PC-3 (cell line): ENCODE measurements at regions not wholly inside any gene's neighbourhood (a gene's known extent, or its start where the extent isn't known, plus 50 kb on each side); places are given as distances from the start of the nearest gene placed in this dataset.

Experiments used
- ATAC-seq: fragments of 200-7000 bp; cut with Tn5 transposase; 2 replicates; pipeline ENCODE4 v1.9.1; 2020; ENCODE audit warnings: mild to moderate bottlenecking, moderate library complexity
- BruUV-seq: library from RNA; stranded (reverse); fragments of 400-500 nt; replicated peaks from 2 replicates; lab custom pipeline; 2021; lab: Mats Ljungman, UMichigan
- CTCF ChIA-PET: fragments of 300-600 bp; sonication (Branson Sonifier 250); formaldehyde crosslinking; loops from one replicate; lab custom pipeline; 2022; ENCODE audit warnings: antibody characterized with exemption; lab: Charles Lee
- POLR2A ChIA-PET: fragments of 300-600 bp; sonication (Branson Sonifier 250); formaldehyde crosslinking; loops from one replicate; lab custom pipeline; 2022; ENCODE audit warnings: antibody characterized with exemption; ENCODE audit not compliant: unreplicated experiment; lab: Charles Lee
- DNase-seq: peaks from one replicate; pipeline ENCODE4 v3.0.0-alpha.2; 2015
- H2AFZ ChIP-seq: fragments of 300-600 bp; sonication (generic); 2 replicates; pipeline ENCODE4 v1.6.0; 2016; ENCODE audit warnings: antibody characterized with exemption, low read length
- H3F3A ChIP-seq: fragments of 300-600 bp; sonication (generic); one replicate; pipeline ENCODE4 v1.6.0; 2017; ENCODE audit warnings: antibody characterized with exemption, low read length, control low read depth, mild to moderate bottlenecking; ENCODE audit not compliant: unreplicated experiment
- H3K27ac ChIP-seq: fragments of 300-600 bp; sonication (generic); 2 replicates; pipeline ENCODE4 v1.5.1; 2016; ENCODE audit warnings: mild to moderate bottlenecking, low read length
- H3K27me3 ChIP-seq: fragments of 300-600 bp; sonication (generic); 2 replicates; pipeline ENCODE4 v1.6.1; 2016; ENCODE audit warnings: low read length, mixed read lengths
- H3K36me3 ChIP-seq: fragments of 300-600 bp; sonication (generic); 2 replicates; pipeline ENCODE4 v1.6.1; 2016; ENCODE audit warnings: low read depth, mixed run types, low read length, mixed read lengths
- H3K4me1 ChIP-seq: fragments of 300-600 bp; sonication (generic); 2 replicates; pipeline ENCODE4 v1.5.1; 2016; ENCODE audit warnings: low read length; ENCODE audit not compliant: insufficient read depth
- H3K4me2 ChIP-seq: fragments of 300-600 bp; sonication (generic); 2 replicates; pipeline ENCODE4 v1.6.0; 2016; ENCODE audit warnings: low read length
- H3K4me3 ChIP-seq: fragments of 300-600 bp; sonication (generic); 2 replicates; pipeline ENCODE4 v1.5.1; 2016; ENCODE audit warnings: mild to moderate bottlenecking, low read length, mixed read lengths
- H3K79me2 ChIP-seq: fragments of 300-600 bp; sonication (generic); 2 replicates; pipeline ENCODE4 v1.6.1; 2017; ENCODE audit warnings: low read length, mixed read lengths
- H3K9ac ChIP-seq: fragments of 300-600 bp; sonication (generic); 2 replicates; pipeline ENCODE4 v1.6.0; 2016; ENCODE audit warnings: mild to moderate bottlenecking, low read length
- H3K9me2 ChIP-seq: fragments of 300-600 bp; sonication (generic); replicated peaks from 2 replicates; pipeline ENCODE4 v1.6.1; 2016; ENCODE audit warnings: mixed run types, low read length, mixed read lengths
- H3K9me3 ChIP-seq: fragments of 300-600 bp; sonication (generic); 2 replicates; pipeline ENCODE4 v1.6.1; 2016; ENCODE audit warnings: low read length, mixed read lengths
- H4K20me1 ChIP-seq: fragments of 300-600 bp; sonication (generic); 2 replicates; pipeline ENCODE4 v1.6.1; 2016; ENCODE audit warnings: low read length, mixed read lengths
- CTCF ChIP-seq: fragments of 300-600 bp; sonication (generic); conservative IDR thresholded peaks from 2 replicates; pipeline ENCODE4 v1.5.1; 2017; ENCODE audit warnings: antibody characterized with exemption, low read depth, mild to moderate bottlenecking, low read length
- EZH2 ChIP-seq: fragments of 300-600 bp; sonication (generic); IDR thresholded peaks from one replicate; pipeline ENCODE4 v1.6.1; 2017; ENCODE audit warnings: antibody characterized with exemption, mild to moderate bottlenecking, low read length; ENCODE audit not compliant: unreplicated experiment
- EZH2phosphoT487 ChIP-seq: fragments of 300-600 bp; sonication (generic); IDR thresholded peaks from 2 replicates; pipeline ENCODE4 v1.6.1; 2018; ENCODE audit warnings: mild to moderate bottlenecking, antibody characterized with exemption, low read length, borderline replicate concordance
- intact Hi-C: fragments of 100-400 bp; cut with micrococcal nuclease; formaldehyde crosslinking; loops from 2 replicates; pipeline ENCODE4 v1.9.0; 2023

- Histone ChIP-seq H4K20me1 (no peaks in the 10 kb centered on the region), H3K4me3 (no peak overlapping the region), H3K4me2 (no peak overlapping the region), H3K9ac (no peak overlapping the region), H3K4me1 (no peaks in the 10 kb centered on the region), H3K9me3 (no peaks in the 10 kb centered on the region), H3F3A (no peaks in the 10 kb centered on the region), H3K9me2 (no peaks in the 10 kb centered on the region), H3K27me3 (no peaks in the 10 kb centered on the region), H2AFZ (no peak overlapping the region), H3K27ac (no peak overlapping the region), H3K79me2 (no peaks in the 10 kb centered on the region), H3K36me3 (no peaks in the 10 kb centered on the region)
- intact Hi-C loops, result no loop called here
- ATAC-seq (no peak), DNase-seq (no peak)
- TF ChIP-seq EZH2phosphoT487, result no peak
- TF ChIP-seq CTCF, result no peak
- TF ChIP-seq EZH2, result no peak
- ChIA-PET CTCF (no interaction called here), POLR2A (no interaction called here)
- BruUV-seq, result no TSS peak
Observed at GRCh38 chr3:69554576-69554975, 168.7 kb upstream of the FRMD4B start.

GRCh38 chr3:69553888-69554287 is 168.0 kb upstream of the FRMD4B start:
- H3K4me1 ChIP-seq, result no peaks in the 10 kb centered on the region
- no peak overlapping the region for H3K4me2 ChIP-seq
- CTCF ChIA-PET, result no interaction called here
- H3K79me2 ChIP-seq, result no peaks in the 10 kb centered on the region
- H3K27me3 ChIP-seq, result no peaks in the 10 kb centered on the region
- POLR2A ChIA-PET, result no interaction called here
- no peaks in the 10 kb centered on the region for H3K9me3 ChIP-seq
- no peak overlapping the region for H3K4me3 ChIP-seq
- no peaks in the 10 kb centered on the region for H4K20me1 ChIP-seq
- ATAC-seq (no peak), DNase-seq (no peak)
- no peak overlapping the region for H2AFZ ChIP-seq
- TF ChIP-seq CTCF (no peak), EZH2phosphoT487 (no peak), EZH2 (no peak)
- no peaks in the 10 kb centered on the region for H3K9me2 ChIP-seq
- no peaks in the 10 kb centered on the region for H3F3A ChIP-seq
- H3K27ac ChIP-seq, result no peak overlapping the region
- H3K36me3 ChIP-seq, result no peaks in the 10 kb centered on the region
- intact Hi-C loops, result no loop called here
- BruUV-seq, result no TSS peak
- no peak overlapping the region for H3K9ac ChIP-seq

- no TSS peak for BruUV-seq
- Histone ChIP-seq H3K36me3 (no peaks in the 10 kb centered on the region), H3K27ac (no peak overlapping the region), H3K27me3 (peaks cover 7% of the 10 kb centered on the region), H4K20me1 (no peaks in the 10 kb centered on the region), H3K4me3 (no peak overlapping the region), H3K4me2 (no peak overlapping the region), H3K79me2 (no peaks in the 10 kb centered on the region), H3K9me2 (no peaks in the 10 kb centered on the region), H2AFZ (no peak overlapping the region), H3F3A (no peaks in the 10 kb centered on the region), H3K9ac (no peak overlapping the region), H3K9me3 (no peaks in the 10 kb centered on the region), H3K4me1 (no peaks in the 10 kb centered on the region)
- ChIA-PET POLR2A (no interaction called here), CTCF (no interaction called here)
- no peak for ATAC-seq
- intact Hi-C loops, result no loop called here
- peak; percentile 2 for DNase-seq
- TF ChIP-seq EZH2 (no peak), CTCF (no peak), EZH2phosphoT487 (no peak)
Observed at GRCh38 chr3:69547461-69547880, 161.6 kb upstream of the FRMD4B start.
